ENCODE measurements at regions not wholly inside any gene's neighbourhood (a gene's known extent, or its start where the extent isn't known, plus 50 kb on each side); places are given as distances from the start of the nearest gene placed in this dataset.
A peak's percentile ranks its signal among the peaks of the same experiment; 100 is the strongest.

GRCh38 chr2:46846536-46846935 is 69.1 kb downstream of the MCFD2 start:
- intact Hi-C loops (cut with micrococcal nuclease) = no loop called here
- BruUV-seq (replicated peaks) = no TSS peak
- Histone ChIP-seq H3K4me3 (replicated peaks in 1 of 2; ENCODE audit: low read depth in 1 of 2, low read length in 2 of 2) (no peak overlapping the region), H3K9ac (ENCODE audit: low read length) (0 out of 2 replicates have a peak overlapping the region, but pooled peaks have one; percentile 38), H3K79me2 (ENCODE audit: insufficient read depth, low read length) (no peaks in the 10 kb centered on the region), H3K4me1 (ENCODE audit: control insufficient read depth in 1 of 2, insufficient read depth in 2 of 2, low read length in 2 of 2) (peaks cover 48 to 63% of the 10 kb centered on the region in 2 experiments), H3K9me3 (ENCODE audit: control insufficient read depth in 1 of 2, insufficient read depth in 1 of 2, low read depth in 1 of 2, low read length in 2 of 2) (no peaks in the 10 kb centered on the region), H3K27ac (ENCODE audit: low read depth, low read length) (peak overlapping the region; percentile 34; the same call in 1 of the 2 replicates), H4K20me1 (ENCODE audit: insufficient read depth) (no peaks in the 10 kb centered on the region), H3K4me2 (ENCODE audit: low read length) (peak overlapping the region; percentile 72), H2AFZ (ENCODE audit: low read depth, low read length, poor library complexity, severe bottlenecking) (no peak overlapping the region), H3K27me3 (ENCODE audit: insufficient read depth, low read length) (no peaks in the 10 kb centered on the region; the same call in 1 of the 2 replicates), H3K9me2 (ENCODE audit: insufficient read depth) (no peaks in the 10 kb centered on the region), H3K36me3 (ENCODE audit: control insufficient read depth in 1 of 2, insufficient read depth in 2 of 2, low read length in 2 of 2) (no peaks in the 10 kb centered on the region)
- TF ChIP-seq EGR1 (IDR thresholded peaks at IDR 0.05; ENCODE audit: low read depth) (no peak), REST (IDR thresholded peaks at IDR 0.05; ENCODE audit: low read depth) (no peak), MAX (IDR thresholded peaks at IDR 0.05) (no peak), CBX3 (IDR thresholded peaks at IDR 0.05; ENCODE audit: low read depth) (no peak), ZNF274 (IDR thresholded peaks at IDR 0.05; ENCODE audit: low read depth, low read length) (no peak), ELF1 (IDR thresholded peaks at IDR 0.05; ENCODE audit: borderline replicate concordance, low read depth) (no peak), EZH2phosphoT487 (IDR thresholded peaks at IDR 0.05; ENCODE audit: borderline replicate concordance) (no peak), EZH2 (IDR thresholded peaks at IDR 0.05) (no peak), SP1 (IDR thresholded peaks at IDR 0.05; ENCODE audit: low read depth) (no peak), CTCF (IDR thresholded peaks at IDR 0.05 in 2 of 3, conservative IDR thresholded peaks at IDR 0.05 in 1 of 3; ENCODE audit: borderline replicate concordance in 1 of 3, insufficient read depth in 1 of 3, low read depth in 2 of 3, low read length in 2 of 3) (no peak), YY1 (IDR thresholded peaks at IDR 0.05; ENCODE audit: extremely low read depth, insufficient replicate concordance, low read depth, low read length) (no peak), POLR2AphosphoS5 (IDR thresholded peaks at IDR 0.05; ENCODE audit: low read depth, low read length) (no peak), ATF3 (IDR thresholded peaks at IDR 0.05) (no peak), ZFX (IDR thresholded peaks at IDR 0.05) (no peak)
- DNase-seq (ENCODE audit: low read depth, low spot score) (no peak), ATAC-seq (0 out of 2 replicates have a peak, but pooled peaks have one; percentile 4)
- ChIA-PET CTCF (no interaction called here), RAD21 (ENCODE audit: low non-redundant PET in 1 of 2, low total read pairs in 2 of 2, uncharacterized antibody in 2 of 2, unreplicated experiment in 2 of 2) (no interaction called here), POLR2A (no interaction called here)
